OCI-LY3 (cell line): ENCODE measurements at regions not wholly inside any gene's neighbourhood (a gene's known extent, or its start where the extent isn't known, plus 50 kb on each side); places are given as distances from the start of the nearest gene placed in this dataset.

Source experiments
- H2AFZ ChIP-seq: fragments of 200-600, 300-600 bp; shearing (Covaris generic); 2 replicates; pipeline ENCODE4 v1.6.0; 2014; ENCODE audit warnings: antibody characterized with exemption, low read depth, low read length
- H3K27ac ChIP-seq: fragments of 200-600, 300-600 bp; sonication (generic); 2 replicates; pipeline ENCODE4 v1.5.1; 2014; ENCODE audit warnings: mild to moderate bottlenecking, low read length, moderate library complexity, mixed read lengths
- H3K27me3 ChIP-seq: fragments of 200-600, 300-600 bp; sonication (generic); 2 replicates; pipeline ENCODE4 v1.6.1; 2014; ENCODE audit warnings: low read depth, low read length, mixed read lengths
- H3K36me3 ChIP-seq: fragments of 200-600, 300-600 bp; sonication (generic); replicated peaks from 2 replicates; pipeline ENCODE3; 2014; ENCODE audit warnings: low read depth, low read length, mixed read lengths
- H3K4me1 ChIP-seq: fragments of 300-600, 200-600 bp; sonication (generic); 2 replicates; pipeline ENCODE4 v1.6.1; 2014; ENCODE audit warnings: low read length, mixed read lengths
- H3K4me2 ChIP-seq: fragments of 200-600, 300-600 bp; sonication (generic); 2 replicates; pipeline ENCODE4 v1.6.1; 2014; ENCODE audit warnings: low read length, mixed read lengths
- H3K4me3 ChIP-seq: fragments of 300-600, 200-600 bp; sonication (generic); 2 replicates; pipeline ENCODE4 v1.5.1; 2014; ENCODE audit warnings: antibody characterized with exemption, mild to moderate bottlenecking, low read length, moderate library complexity
- H3K79me2 ChIP-seq: fragments of 300-600, 200-600 bp; shearing (Covaris generic); 2 replicates; pipeline ENCODE4 v1.6.1; 2014; ENCODE audit warnings: mild to moderate bottlenecking, low read length, mixed read lengths
- H3K9ac ChIP-seq: fragments of 300-600, 200-600 bp; shearing (Covaris generic); 2 replicates; pipeline ENCODE4 v1.6.0; 2014; ENCODE audit warnings: mild to moderate bottlenecking, low read length, moderate library complexity
- H3K9me3 ChIP-seq: fragments of 200-600, 300-600 bp; shearing (Covaris generic); 2 replicates; pipeline ENCODE4 v1.6.1; 2014; ENCODE audit warnings: low read length, mixed read lengths; ENCODE audit not compliant: insufficient read depth
- H4K20me1 ChIP-seq: fragments of 200-600, 300-600 bp; sonication (generic); 2 replicates; pipeline ENCODE4 v1.6.1; 2016; ENCODE audit warnings: low read length, mixed read lengths; ENCODE audit not compliant: insufficient read depth
- EZH2phosphoT487 ChIP-seq: fragments of 200-600 bp; shearing (Covaris generic); IDR thresholded peaks from 2 replicates; pipeline ENCODE4 v1.6.1; 2018; ENCODE audit warnings: antibody characterized with exemption, mixed run types, low read depth
- TF ChIP-seq, protein P1 (sequence below): fragments of 200-600, 300-600 bp; sonication (generic); IDR thresholded peaks from 2 replicates; pipeline ENCODE4 v1.5.1; 2014; ENCODE audit warnings: antibody characterized with exemption, low read length, low read depth

DNA sequence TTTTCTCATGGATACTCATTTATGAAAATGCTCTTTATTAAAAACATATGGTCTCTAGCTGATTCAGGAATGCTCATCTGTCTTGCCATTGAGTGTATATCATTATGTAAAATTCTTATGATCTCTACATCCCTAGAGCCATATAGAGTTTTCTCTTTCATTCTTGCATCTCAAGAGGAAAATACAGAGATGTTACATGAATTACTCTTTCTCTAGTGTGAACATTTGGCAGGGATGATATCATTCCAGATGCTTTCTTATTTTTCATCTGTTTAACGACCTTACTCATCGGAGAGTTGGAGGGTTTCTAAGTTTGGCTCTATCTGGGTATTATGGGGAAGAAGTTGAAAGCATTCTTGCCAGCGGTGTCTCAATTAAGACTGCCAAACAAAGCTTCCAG lies 202.9 kb upstream of the SLC7A11 start:
- Histone ChIP-seq H2AFZ (no peak overlapping the region), H3K4me2 (no peak overlapping the region)

DNA sequence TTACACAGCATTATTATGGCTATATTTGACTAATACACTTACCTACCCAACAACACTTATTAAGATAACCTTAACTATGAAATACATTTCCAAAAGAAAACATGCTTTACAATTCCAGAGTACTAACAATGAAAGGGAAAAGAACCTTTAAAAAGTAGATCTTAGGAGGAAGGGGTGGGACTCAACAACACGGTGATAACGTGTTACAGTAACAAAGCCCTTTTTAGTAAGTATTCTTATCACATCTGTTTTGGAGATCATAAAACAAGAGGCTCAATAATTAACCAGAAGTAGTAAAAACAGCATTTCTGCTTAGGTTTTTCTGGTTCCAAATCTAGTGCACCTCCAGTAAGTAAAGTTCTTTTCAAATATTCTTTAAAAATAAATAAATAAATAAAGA lies 202.1 kb upstream of the SLC7A11 start:
- Histone ChIP-seq H3K4me1 (0 out of 2 replicates have a peak, but pooled peaks cover 1% of the 10 kb centered on the region), H3K4me2 (no peak overlapping the region), H3K9ac (no peak overlapping the region), H2AFZ (no peak overlapping the region), H3K36me3 (no peaks in the 10 kb centered on the region), H4K20me1 (no peaks in the 10 kb centered on the region), H3K27ac (no peak overlapping the region), H3K27me3 (no peaks in the 10 kb centered on the region), H3K79me2 (no peaks in the 10 kb centered on the region), H3K4me3 (no peak overlapping the region), H3K9me3 (no peaks in the 10 kb centered on the region)
- TF ChIP-seq EZH2phosphoT487 = no peak
- TF ChIP-seq, protein P1, sequence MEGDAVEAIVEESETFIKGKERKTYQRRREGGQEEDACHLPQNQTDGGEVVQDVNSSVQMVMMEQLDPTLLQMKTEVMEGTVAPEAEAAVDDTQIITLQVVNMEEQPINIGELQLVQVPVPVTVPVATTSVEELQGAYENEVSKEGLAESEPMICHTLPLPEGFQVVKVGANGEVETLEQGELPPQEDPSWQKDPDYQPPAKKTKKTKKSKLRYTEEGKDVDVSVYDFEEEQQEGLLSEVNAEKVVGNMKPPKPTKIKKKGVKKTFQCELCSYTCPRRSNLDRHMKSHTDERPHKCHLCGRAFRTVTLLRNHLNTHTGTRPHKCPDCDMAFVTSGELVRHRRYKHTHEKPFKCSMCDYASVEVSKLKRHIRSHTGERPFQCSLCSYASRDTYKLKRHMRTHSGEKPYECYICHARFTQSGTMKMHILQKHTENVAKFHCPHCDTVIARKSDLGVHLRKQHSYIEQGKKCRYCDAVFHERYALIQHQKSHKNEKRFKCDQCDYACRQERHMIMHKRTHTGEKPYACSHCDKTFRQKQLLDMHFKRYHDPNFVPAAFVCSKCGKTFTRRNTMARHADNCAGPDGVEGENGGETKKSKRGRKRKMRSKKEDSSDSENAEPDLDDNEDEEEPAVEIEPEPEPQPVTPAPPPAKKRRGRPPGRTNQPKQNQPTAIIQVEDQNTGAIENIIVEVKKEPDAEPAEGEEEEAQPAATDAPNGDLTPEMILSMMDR = no peak

More for the DNA sequence above, 202.9 kb upstream of the SLC7A11 start:
- no peaks in the 10 kb centered on the region for H3K4me1 ChIP-seq
- H3K4me3 ChIP-seq = no peak overlapping the region
- H3K9ac ChIP-seq = no peak overlapping the region
- no peaks in the 10 kb centered on the region for H4K20me1 ChIP-seq
- no peaks in the 10 kb centered on the region for H3K9me3 ChIP-seq
- no peaks in the 10 kb centered on the region for H3K27me3 ChIP-seq
- H3K36me3 ChIP-seq = no peaks in the 10 kb centered on the region
- H3K27ac ChIP-seq = no peak overlapping the region
- no peaks in the 10 kb centered on the region for H3K79me2 ChIP-seq
- TF ChIP-seq EZH2phosphoT487 = no peak
- TF ChIP-seq, protein P1 = no peak

GRCh38 chr4:138439143-138439581 lies 197.0 kb upstream of the SLC7A11 start:
- no peaks in the 10 kb centered on the region for H3K9me3 ChIP-seq
- no peaks in the 10 kb centered on the region for H4K20me1 ChIP-seq
- no peak overlapping the region for H3K27ac ChIP-seq
- H3K79me2 ChIP-seq = no peaks in the 10 kb centered on the region
- 0 out of 2 replicates have a peak, but pooled peaks cover 7% of the 10 kb centered on the region for H3K4me1 ChIP-seq
- no peak overlapping the region for H3K4me2 ChIP-seq
- H3K36me3 ChIP-seq = no peaks in the 10 kb centered on the region
- H3K4me3 ChIP-seq = no peak overlapping the region
- no peak overlapping the region for H3K9ac ChIP-seq
- H3K27me3 ChIP-seq = no peaks in the 10 kb centered on the region
- no peak for TF ChIP-seq EZH2phosphoT487
- TF ChIP-seq, protein P1 = no peak
- no peak overlapping the region for H2AFZ ChIP-seq

DNA sequence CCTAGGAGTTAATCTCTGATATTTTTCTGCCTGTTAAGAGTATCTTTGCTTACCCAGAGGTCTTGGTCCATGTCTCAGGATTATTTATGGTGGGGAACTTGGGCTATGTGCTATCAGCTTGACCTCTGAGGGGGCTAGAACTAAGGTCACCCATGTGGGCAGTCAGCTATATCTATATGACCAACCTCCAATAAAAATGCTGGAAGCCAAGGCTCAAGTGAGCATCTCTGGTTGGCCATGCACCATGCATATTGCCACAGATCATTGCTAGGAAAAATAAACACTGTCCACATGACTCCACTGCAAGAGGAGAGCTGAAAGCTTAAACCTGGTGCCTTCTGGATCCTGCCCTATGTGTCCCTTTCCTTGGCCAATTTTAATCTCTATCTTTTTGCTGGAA lies 196.5 kb upstream of the SLC7A11 start:
- Histone ChIP-seq H4K20me1 (no peaks in the 10 kb centered on the region), H3K4me1 (0 out of 2 replicates have a peak, but pooled peaks cover 7% of the 10 kb centered on the region), H3K4me3 (no peak overlapping the region), H3K79me2 (no peaks in the 10 kb centered on the region), H3K27ac (no peak overlapping the region), H2AFZ (no peak overlapping the region), H3K9ac (no peak overlapping the region), H3K9me3 (no peaks in the 10 kb centered on the region), H3K27me3 (no peaks in the 10 kb centered on the region), H3K4me2 (no peak overlapping the region), H3K36me3 (no peaks in the 10 kb centered on the region)
- TF ChIP-seq EZH2phosphoT487 = no peak
- TF ChIP-seq, protein P1 = no peak
